ENCODE measurements at regions not wholly inside any gene's neighbourhood (a gene's known extent, or its start where the extent isn't known, plus 50 kb on each side); places are given as distances from the start of the nearest gene placed in this dataset.

GRCh38 chr12:85516039-85516438, 236.0 kb downstream of the ALX1 start:
- Mint-ChIP-seq H3K36me3 (no peaks in the 10 kb centered on the region), H3K27ac (no peak overlapping the region), H3K9me3 (ENCODE audit: low read depth) (no peaks in the 10 kb centered on the region), H3K4me1 (ENCODE audit: low read depth) (no peaks in the 10 kb centered on the region), H3K27me3 (no peaks in the 10 kb centered on the region), H3K4me3 (no peak overlapping the region)

GRCh38 chr12:85516667-85517325, 236.8 kb downstream of the ALX1 start:
- no peaks in the 10 kb centered on the region for H3K27me3 Mint-ChIP-seq
- no peak overlapping the region for H3K4me3 Mint-ChIP-seq
- H3K36me3 Mint-ChIP-seq = no peaks in the 10 kb centered on the region
- H3K4me1 Mint-ChIP-seq (ENCODE audit: low read depth) = no peaks in the 10 kb centered on the region
- H3K9me3 Mint-ChIP-seq (ENCODE audit: low read depth) = no peaks in the 10 kb centered on the region
- no peak overlapping the region for H3K27ac Mint-ChIP-seq

- Mint-ChIP-seq H3K36me3 (no peaks in the 10 kb centered on the region), H3K27me3 (no peaks in the 10 kb centered on the region), H3K27ac (no peak overlapping the region), H3K9me3 (ENCODE audit: low read depth) (no peaks in the 10 kb centered on the region), H3K4me3 (no peak overlapping the region), H3K4me1 (ENCODE audit: low read depth) (no peaks in the 10 kb centered on the region)
These were observed 239.1 kb downstream of the ALX1 start for GRCh38 chr12:85519163-85519562.

GRCh38 chr12:85523197-85523596, 243.2 kb downstream of the ALX1 start:
- H3K36me3 Mint-ChIP-seq = no peaks in the 10 kb centered on the region
- no peaks in the 10 kb centered on the region for H3K4me1 Mint-ChIP-seq (ENCODE audit: low read depth)
- H3K27me3 Mint-ChIP-seq = no peaks in the 10 kb centered on the region
- H3K9me3 Mint-ChIP-seq (ENCODE audit: low read depth) = no peaks in the 10 kb centered on the region
- no peak overlapping the region for H3K4me3 Mint-ChIP-seq
- no peak overlapping the region for H3K27ac Mint-ChIP-seq

DNA sequence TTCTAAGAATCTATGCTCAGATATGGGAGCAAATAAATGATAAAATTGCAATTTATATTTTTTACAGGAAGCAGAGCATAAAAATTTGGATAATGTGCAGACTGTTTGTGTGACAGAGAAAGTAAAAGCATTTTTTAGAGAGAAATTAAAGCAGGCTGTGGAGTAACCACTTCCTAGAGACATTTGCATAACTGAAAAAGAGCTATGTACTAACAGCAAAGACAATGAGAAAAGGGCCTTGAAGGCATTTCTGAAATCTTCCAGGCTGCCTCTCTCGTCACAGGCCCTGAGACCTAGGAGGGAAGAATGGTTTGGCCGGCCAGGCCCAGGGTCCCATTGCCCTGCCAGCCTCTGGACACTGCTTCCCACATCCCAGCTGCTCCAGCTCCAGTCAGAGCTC, 247.2 kb downstream of the ALX1 start:
- Mint-ChIP-seq H3K27ac (no peak overlapping the region), H3K9me3 (ENCODE audit: low read depth) (no peaks in the 10 kb centered on the region), H3K4me1 (ENCODE audit: low read depth) (no peaks in the 10 kb centered on the region), H3K27me3 (no peaks in the 10 kb centered on the region), H3K36me3 (no peaks in the 10 kb centered on the region), H3K4me3 (no peak overlapping the region)

GRCh38 chr12:85529896-85530295, 249.9 kb downstream of the ALX1 start:
- H3K4me1 Mint-ChIP-seq (ENCODE audit: low read depth) = no peaks in the 10 kb centered on the region
- H3K27me3 Mint-ChIP-seq = no peaks in the 10 kb centered on the region
- H3K9me3 Mint-ChIP-seq (ENCODE audit: low read depth) = no peaks in the 10 kb centered on the region
- no peak overlapping the region for H3K4me3 Mint-ChIP-seq
- H3K27ac Mint-ChIP-seq = no peak overlapping the region
- H3K36me3 Mint-ChIP-seq = no peaks in the 10 kb centered on the region

- no peaks in the 10 kb centered on the region for H3K4me1 Mint-ChIP-seq (ENCODE audit: low read depth)
- H3K4me3 Mint-ChIP-seq = no peak overlapping the region
- no peaks in the 10 kb centered on the region for H3K27me3 Mint-ChIP-seq
- H3K27ac Mint-ChIP-seq = no peak overlapping the region
- no peaks in the 10 kb centered on the region for H3K9me3 Mint-ChIP-seq (ENCODE audit: low read depth)
- H3K36me3 Mint-ChIP-seq = no peaks in the 10 kb centered on the region
These were observed 250.4 kb downstream of the ALX1 start for GRCh38 chr12:85530456-85530855.

DNA sequence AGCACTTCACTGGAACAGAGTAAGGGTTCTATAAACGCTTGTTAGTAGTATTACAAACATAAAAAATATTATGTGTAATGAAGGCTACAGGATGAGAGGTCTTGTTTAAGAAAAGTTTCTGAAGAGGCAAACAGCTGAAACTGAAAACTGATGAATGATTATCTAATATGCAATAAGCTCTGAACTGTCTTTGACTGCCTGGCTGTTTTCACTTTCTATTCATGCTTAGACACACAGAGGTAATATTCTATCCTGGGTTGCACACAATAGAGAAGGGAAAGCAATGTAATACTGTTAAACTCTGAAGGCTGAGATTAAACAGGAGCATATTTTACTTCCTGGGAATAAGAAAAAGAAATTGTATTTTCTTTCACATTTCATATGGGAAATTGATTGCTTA, 251.3 kb downstream of the ALX1 start:
- Mint-ChIP-seq H3K27ac (no peak overlapping the region), H3K4me1 (ENCODE audit: low read depth) (no peaks in the 10 kb centered on the region), H3K4me3 (no peak overlapping the region), H3K36me3 (no peaks in the 10 kb centered on the region), H3K27me3 (no peaks in the 10 kb centered on the region), H3K9me3 (ENCODE audit: low read depth) (no peaks in the 10 kb centered on the region)

DNA sequence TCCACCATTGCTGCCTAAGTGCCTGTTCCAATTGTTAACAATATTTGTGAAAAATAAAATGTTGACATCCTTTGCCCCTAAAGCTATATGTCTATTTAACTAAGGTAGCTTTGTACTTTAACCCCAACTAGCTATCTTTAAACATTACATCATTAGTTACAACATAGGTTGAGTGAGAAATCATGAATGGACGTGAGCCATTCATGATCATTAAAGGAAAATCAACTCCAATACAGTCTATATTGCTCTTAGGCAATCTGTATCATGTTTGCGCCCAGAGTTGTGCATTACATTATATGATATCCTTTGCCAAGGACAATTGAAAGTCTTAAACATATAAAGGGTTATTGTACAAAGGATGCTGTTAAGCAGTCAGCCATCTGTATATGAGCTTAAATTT, 269.6 kb downstream of the ALX1 start:
- Mint-ChIP-seq H3K36me3 (no peaks in the 10 kb centered on the region), H3K27me3 (no peaks in the 10 kb centered on the region), H3K9me3 (ENCODE audit: low read depth) (peaks cover 2% of the 10 kb centered on the region), H3K4me1 (ENCODE audit: low read depth) (no peaks in the 10 kb centered on the region), H3K27ac (no peak overlapping the region), H3K4me3 (no peak overlapping the region)

- H3K9me3 Mint-ChIP-seq (ENCODE audit: low read depth) = no peaks in the 10 kb centered on the region
- no peaks in the 10 kb centered on the region for H3K27me3 Mint-ChIP-seq
- H3K27ac Mint-ChIP-seq = no peak overlapping the region
These were observed 270.9 kb downstream of the ALX1 start for GRCh38 chr12:85550924-85551323.

GRCh38 chr12:85552461-85552860, 272.4 kb downstream of the ALX1 start:
- H3K4me3 Mint-ChIP-seq = no peak overlapping the region
- H3K27ac Mint-ChIP-seq = no peak overlapping the region
- no peaks in the 10 kb centered on the region for H3K4me1 Mint-ChIP-seq (ENCODE audit: low read depth)
- no peaks in the 10 kb centered on the region for H3K36me3 Mint-ChIP-seq
- no peaks in the 10 kb centered on the region for H3K9me3 Mint-ChIP-seq (ENCODE audit: low read depth)
- no peaks in the 10 kb centered on the region for H3K27me3 Mint-ChIP-seq

More at GRCh38 chr12:85550924-85551323, 270.9 kb downstream of the ALX1 start:
- no peak overlapping the region for H3K4me3 Mint-ChIP-seq
- H3K36me3 Mint-ChIP-seq = no peaks in the 10 kb centered on the region
- H3K4me1 Mint-ChIP-seq (ENCODE audit: low read depth) = no peaks in the 10 kb centered on the region

DNA sequence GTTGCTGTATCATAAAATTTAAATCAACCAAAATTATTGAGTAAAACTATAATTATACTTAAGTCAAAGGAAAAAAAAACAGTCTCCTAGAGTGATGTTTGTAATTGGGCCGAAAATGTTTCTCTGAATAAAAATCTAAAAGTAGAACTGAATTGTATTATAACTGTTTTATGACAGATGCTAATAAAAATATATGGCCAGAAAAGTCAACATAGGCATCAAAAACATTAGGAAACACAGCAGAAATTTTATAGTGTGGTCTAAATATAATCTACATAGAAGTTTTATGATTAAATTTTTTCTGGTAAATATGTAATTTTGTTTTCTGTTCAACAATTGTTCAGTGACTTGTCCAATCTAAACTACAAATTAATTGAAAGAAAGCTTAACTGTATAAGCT, 277.8 kb downstream of the ALX1 start:
- Mint-ChIP-seq H3K9me3 (ENCODE audit: low read depth) (no peaks in the 10 kb centered on the region), H3K36me3 (no peaks in the 10 kb centered on the region), H3K27me3 (no peaks in the 10 kb centered on the region), H3K27ac (no peak overlapping the region), H3K4me3 (no peak overlapping the region), H3K4me1 (ENCODE audit: low read depth) (no peaks in the 10 kb centered on the region)

DNA sequence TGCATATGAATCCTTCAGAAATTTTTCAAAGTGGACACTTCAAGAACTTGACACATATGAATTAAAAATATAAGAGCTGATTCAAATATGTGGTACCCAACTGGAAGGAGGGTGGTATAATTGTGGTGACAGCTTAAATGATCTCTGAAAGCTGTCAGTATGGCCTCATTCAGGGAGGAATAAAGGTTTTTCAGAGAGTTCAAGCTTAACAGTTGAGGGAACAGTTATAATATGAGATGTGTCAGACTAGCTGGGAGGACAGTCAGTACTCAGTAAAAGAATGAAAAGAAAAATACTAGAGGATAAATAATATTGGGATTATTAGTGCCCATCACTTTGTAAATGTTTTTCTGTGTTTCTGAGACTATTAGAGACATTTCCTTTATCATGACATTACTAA, 277.5 kb downstream of the RASSF9 start:
- no peaks in the 10 kb centered on the region for H3K36me3 Mint-ChIP-seq
- no peak overlapping the region for H3K27ac Mint-ChIP-seq
- no peaks in the 10 kb centered on the region for H3K27me3 Mint-ChIP-seq
- no peaks in the 10 kb centered on the region for H3K9me3 Mint-ChIP-seq (ENCODE audit: low read depth)
- H3K4me1 Mint-ChIP-seq (ENCODE audit: low read depth) = no peaks in the 10 kb centered on the region
- no peak overlapping the region for H3K4me3 Mint-ChIP-seq

DNA sequence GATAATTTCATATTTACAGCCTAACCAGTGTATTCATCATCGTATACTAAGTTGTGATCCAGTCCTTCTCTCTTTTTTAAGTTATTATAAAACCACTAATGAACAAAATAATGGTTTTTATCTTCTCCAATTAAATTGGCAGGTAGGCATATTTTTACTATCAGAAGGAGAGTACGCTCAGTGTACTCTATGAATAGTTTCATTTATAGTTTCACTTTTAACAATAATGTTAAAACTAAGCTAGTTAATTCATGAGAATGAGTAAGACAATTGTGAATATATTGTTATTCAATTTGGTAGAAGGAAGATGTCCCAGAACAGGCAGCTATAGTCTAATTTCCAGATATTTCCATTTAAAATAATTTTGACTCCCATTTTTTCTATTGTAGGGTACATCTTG, 277.1 kb downstream of the RASSF9 start:
- no peaks in the 10 kb centered on the region for H3K36me3 Mint-ChIP-seq
- no peaks in the 10 kb centered on the region for H3K4me1 Mint-ChIP-seq (ENCODE audit: low read depth)
- no peak overlapping the region for H3K4me3 Mint-ChIP-seq
- no peak overlapping the region for H3K27ac Mint-ChIP-seq
- no peaks in the 10 kb centered on the region for H3K27me3 Mint-ChIP-seq
- no peaks in the 10 kb centered on the region for H3K9me3 Mint-ChIP-seq (ENCODE audit: low read depth)

DNA sequence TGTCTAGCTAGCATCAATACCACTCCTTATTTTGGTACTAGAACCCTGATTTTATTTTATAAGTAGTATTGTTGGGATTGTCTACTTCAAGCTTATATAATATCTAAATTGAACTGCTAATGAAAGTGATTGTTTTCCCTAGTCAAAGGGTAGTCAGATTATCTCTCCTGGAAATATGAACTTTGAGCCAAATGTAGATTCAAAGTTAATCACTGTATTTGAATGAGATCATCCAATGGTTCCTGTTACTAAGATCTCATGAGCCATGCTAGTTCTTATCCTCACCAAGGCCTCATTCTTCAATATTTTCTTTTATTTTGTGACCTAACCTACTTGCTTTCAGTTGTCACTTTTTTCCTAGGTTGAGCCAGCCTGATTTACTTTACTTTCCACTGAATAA, 276.7 kb downstream of the RASSF9 start:
- H3K27ac Mint-ChIP-seq = no peak overlapping the region
- H3K9me3 Mint-ChIP-seq (ENCODE audit: low read depth) = no peaks in the 10 kb centered on the region
- no peak overlapping the region for H3K4me3 Mint-ChIP-seq
- no peaks in the 10 kb centered on the region for H3K36me3 Mint-ChIP-seq
- no peaks in the 10 kb centered on the region for H3K27me3 Mint-ChIP-seq
- H3K4me1 Mint-ChIP-seq (ENCODE audit: low read depth) = no peaks in the 10 kb centered on the region

GRCh38 chr12:85562765-85563164, 273.4 kb downstream of the RASSF9 start:
- Mint-ChIP-seq H3K27me3 (no peaks in the 10 kb centered on the region), H3K36me3 (no peaks in the 10 kb centered on the region), H3K4me1 (ENCODE audit: low read depth) (no peaks in the 10 kb centered on the region), H3K27ac (no peak overlapping the region), H3K4me3 (no peak overlapping the region), H3K9me3 (ENCODE audit: low read depth) (no peaks in the 10 kb centered on the region)

Data from activated naive CD8-positive, alpha-beta T cell (primary cell).